Transverse colon (tissue), 4 donors: ENCODE measurements at regions not wholly inside any gene's neighbourhood (a gene's known extent, or its start where the extent isn't known, plus 50 kb on each side); places are given as distances from the start of the nearest gene placed in this dataset.

ENCODE experiments used
- DNase-seq: peaks from one replicate; pipeline ENCODE4 v3.0.0-alpha.2; 2019
- H3K27ac ChIP-seq, 4 donors: fragments of 200-600 bp; sonication (generic); 2 replicates each; pipeline ENCODE4 v1.5.1; 2016 to 2018; ENCODE audit warnings: inconsistent platforms in 4 of 4
- H3K27me3 ChIP-seq: fragments of 200-600 bp; sonication (generic); 2 replicates; pipeline ENCODE4 v1.5.1; 2017; ENCODE audit warnings: inconsistent platforms
- H3K36me3 ChIP-seq, 4 donors: fragments of 200-600 bp; sonication (generic); 2 replicates each; pipeline ENCODE4 v1.5.1; 2017 to 2019; ENCODE audit warnings: inconsistent platforms in 4 of 4
- H3K4me1 ChIP-seq, 4 donors: fragments of 200-600 bp; sonication (generic); 2 replicates each; pipeline ENCODE4 v1.5.1; 2017 to 2020; ENCODE audit warnings: inconsistent platforms in 4 of 4
- H3K4me3 ChIP-seq, 4 donors: fragments of 200-600 bp; sonication (generic); 1 replicate in 1 of 4; 2 replicates in 3 of 4; pipeline versions ENCODE4 v1.5.1 to v1.6.1; 2017 to 2019; ENCODE audit warnings: inconsistent platforms in 4 of 4
- H3K9me3 ChIP-seq, 2 donors: fragments of 200-600 bp; sonication (generic); 2 replicates each; pipeline ENCODE4 v1.5.1; 2017 to 2019; ENCODE audit warnings: inconsistent platforms in 2 of 2
- CTCF ChIP-seq, 5 experiments: fragments of 200-600 bp in 3 of 5; fragments of 450-650 bp in 2 of 5; sonication (generic) in 3 of 5; IDR thresholded peaks; 1 replicate in 2 of 5; 2 replicates in 3 of 5; pipeline ENCODE4 v1.5.1; 2016 to 2017; ENCODE audit warnings: antibody characterized with exemption in 5 of 5, inconsistent platforms in 3 of 5, mild to moderate bottlenecking in 2 of 5, moderate library complexity in 1 of 5
- EP300 ChIP-seq: sonication (generic); formaldehyde crosslinking; IDR thresholded peaks from one replicate; pipeline ENCODE4 v1.6.1; 2017; ENCODE audit warnings: antibody characterized with exemption, low read depth
- POLR2A ChIP-seq: fragments of 450-650 bp; IDR thresholded peaks from one replicate; pipeline ENCODE4 v1.6.1; 2016; ENCODE audit warnings: antibody characterized with exemption, mild to moderate bottlenecking, moderate library complexity
- POLR2AphosphoS5 ChIP-seq, 3 donors: sonication (generic); formaldehyde crosslinking; IDR thresholded peaks; one replicate each; pipeline ENCODE4 v1.6.1; 2016; ENCODE audit warnings: antibody characterized with exemption in 3 of 3
- WGBS, 2 donors: methylation state at CpG; one replicate each; pipeline ENCODE4 v1.1.5; 2018; ENCODE audit warnings: low coverage in 1 of 2; 5-methylcytosine and 5-hydroxymethylcytosine counted together
- in situ Hi-C, 4 donors: fragments of 200-750 bp; cut with MboI; loops; one replicate each; pipeline versions ENCODE4 v1.15.0 to v1.15.1; 2017; ENCODE audit warnings: low sequenced_read_pairs in 3 of 4, low pct_ligation_motif_present in 1 of 4, low pct_unique_long_range_greater_than_20kb in 1 of 4
- intact Hi-C: fragments of 100-400 bp; cut with DNase I; formaldehyde crosslinking; loops from one replicate; pipeline ENCODE4 v1.15.1; 2023; ENCODE audit warnings: low total_unique reads

- Histone ChIP-seq H3K9me3 (no peaks in the 10 kb centered on the region), H3K27ac (no peak overlapping the region), H3K4me3 (no peak overlapping the region), H3K4me1 (no peaks in the 10 kb centered on the region), H3K27me3 (no peaks in the 10 kb centered on the region), H3K36me3 (no peaks in the 10 kb centered on the region)
- intact Hi-C loops (no loop called here), in situ Hi-C loops (loop anchor here in 1 of 4 donors (25.0 kb wide), 1 partner anchor 307 kb away; no protein-coding TSS in a partner anchor)
- WGBS, 2 donors: 72% methylated on average over 10 to 11 of the region's 11 CpGs
- no peak for DNase-seq
- TF ChIP-seq CTCF (IDR thresholded peaks at IDR 0.05): no peak
- no peak for TF ChIP-seq POLR2A
- TF ChIP-seq POLR2AphosphoS5 (IDR thresholded peaks at IDR 0.05): no peak
- no peak for TF ChIP-seq EP300
Observed at GRCh38 chr11:119980431-119980830, 157.5 kb downstream of the TRIM29 start.

- TF ChIP-seq POLR2A (no peak), EP300 (no peak), POLR2AphosphoS5 (IDR thresholded peaks at IDR 0.05) (no peak), CTCF (IDR thresholded peaks at IDR 0.05) (no peak)
- Histone ChIP-seq H3K36me3 (no peaks in the 10 kb centered on the region), H3K4me1 (no peaks in the 10 kb centered on the region), H3K4me3 (no peak overlapping the region), H3K9me3 (no peaks in the 10 kb centered on the region), H3K27ac (no peak overlapping the region), H3K27me3 (no peaks in the 10 kb centered on the region)
- DNase-seq: no peak
- intact Hi-C loops (no loop called here), in situ Hi-C loops (loop anchor here in 1 of 4 donors (25.0 kb wide), 1 partner anchor 308 kb away; no protein-coding TSS in a partner anchor)
- WGBS, 2 donors: 67 to 80% methylated on average over 1 to 5 of the region's 5 CpGs
Observed at GRCh38 chr11:119979701-119980100, 158.2 kb downstream of the TRIM29 start.

- no peak overlapping the region for H3K27ac ChIP-seq
Observed at GRCh38 chr11:119978696-119979095, 159.2 kb downstream of the TRIM29 start.

GRCh38 chr11:119977881-119978280, 160.0 kb downstream of the TRIM29 start:
- no peaks in the 10 kb centered on the region for H3K4me1 ChIP-seq
- no peaks in the 10 kb centered on the region for H3K27me3 ChIP-seq
- TF ChIP-seq EP300 (no peak), POLR2AphosphoS5 (IDR thresholded peaks at IDR 0.05) (no peak), POLR2A (no peak), CTCF (IDR thresholded peaks at IDR 0.05) (no peak)
- H3K9me3 ChIP-seq: no peaks in the 10 kb centered on the region
- H3K36me3 ChIP-seq: no peaks in the 10 kb centered on the region
- no peak overlapping the region for H3K27ac ChIP-seq
- no peak overlapping the region for H3K4me3 ChIP-seq
- intact Hi-C loops (no loop called here), in situ Hi-C loops (loop anchor here in 1 of 4 donors (25.0 kb wide), 1 partner anchor 309 kb away; no protein-coding TSS in a partner anchor)
- 77% methylated on average over 12 of the region's 12 CpGs; no CpG with 5 or more reads in 1 of the 2 donors for WGBS, 2 donors
- no peak for DNase-seq

More at GRCh38 chr11:119978696-119979095, 159.2 kb downstream of the TRIM29 start:
- in situ Hi-C loops (loop anchor here in 1 of 4 donors (25.0 kb wide), 1 partner anchor 309 kb away; no protein-coding TSS in a partner anchor), intact Hi-C loops (no loop called here)
- TF ChIP-seq EP300: no peak
- no peak for TF ChIP-seq CTCF (IDR thresholded peaks at IDR 0.05)
- no peak for TF ChIP-seq POLR2AphosphoS5 (IDR thresholded peaks at IDR 0.05)
- TF ChIP-seq POLR2A: no peak
- Histone ChIP-seq H3K36me3 (no peaks in the 10 kb centered on the region), H3K27me3 (no peaks in the 10 kb centered on the region), H3K9me3 (no peaks in the 10 kb centered on the region), H3K4me1 (no peaks in the 10 kb centered on the region), H3K4me3 (no peak overlapping the region)
- no peak for DNase-seq
- WGBS, 2 donors: 65% methylated on average over 3 of the region's 3 CpGs; no CpG with 5 or more reads in 1 of the 2 donors
